BJ (cell line): ENCODE measurements at regions not wholly inside any gene's neighbourhood (a gene's known extent, or its start where the extent isn't known, plus 50 kb on each side); places are given as distances from the start of the nearest gene placed in this dataset.

Experiments used
- CTCF ChIA-PET: fragments of 350-600 bp; formaldehyde crosslinking; extraction: SDS; loops from one replicate; lab custom pipeline; 2021; ENCODE audit warnings: antibody characterized with exemption, inconsistent platforms; lab: Yijun Ruan, JAX
- POLR2A ChIA-PET: fragments of 300-600 bp; sonication (Branson Sonifier 250); formaldehyde crosslinking; extraction: SDS; loops from one replicate; lab custom pipeline; 2021; ENCODE audit warnings: antibody characterized with exemption; lab: Charles Lee
- DNase-seq: peaks from one replicate; pipeline ENCODE4 v3.0.0-alpha.2; 2011; ENCODE audit warnings: low read depth
- H3K27me3 ChIP-seq: 2 replicates; pipeline ENCODE4 v1.6.0; 2011; ENCODE audit warnings: low read length; ENCODE audit not compliant: control insufficient read depth, insufficient read depth
- H3K36me3 ChIP-seq: 2 replicates; pipeline ENCODE4 v1.5.1; 2011; ENCODE audit warnings: low read length; ENCODE audit not compliant: control insufficient read depth, insufficient read depth
- H3K4me3 ChIP-seq: 2 replicates; pipeline ENCODE4 v1.5.1; 2011; ENCODE audit warnings: low read depth, mild to moderate bottlenecking, control low read depth, low read length
- TF ChIP-seq, protein P1 (sequence below): IDR thresholded peaks from 2 replicates; pipeline ENCODE4 v1.5.1; 2011; ENCODE audit warnings: low read depth, mild to moderate bottlenecking, control low read depth, inconsistent platforms, low read length, moderate library complexity; ENCODE audit not compliant: insufficient read depth

DNA sequence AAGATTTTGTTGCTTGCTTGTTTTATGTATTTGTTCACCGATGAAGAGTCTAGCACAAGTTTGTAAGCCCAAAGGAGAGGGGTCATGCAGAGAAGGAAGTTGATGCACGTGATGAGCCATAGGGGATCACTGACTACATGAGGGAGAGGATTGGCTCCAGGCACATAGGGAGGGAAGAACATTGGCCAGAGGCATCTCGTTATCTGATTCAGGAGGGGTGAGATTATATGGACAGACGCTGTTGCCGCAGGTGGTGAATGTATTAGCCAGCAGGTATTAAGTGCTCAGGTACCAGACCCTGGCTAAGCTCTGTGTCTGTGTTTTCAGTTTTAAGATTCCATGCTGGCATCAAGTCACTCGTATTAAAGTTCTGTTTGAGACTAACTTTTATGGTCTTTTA lies 91.8 kb upstream of the CHST9 start:
- no peak overlapping the region for H3K4me3 ChIP-seq
- POLR2A ChIA-PET, result no interaction called here
- no peak for DNase-seq
- no peaks in the 10 kb centered on the region for H3K27me3 ChIP-seq
- CTCF ChIA-PET, result no interaction called here
- H3K36me3 ChIP-seq, result no peaks in the 10 kb centered on the region
- TF ChIP-seq, protein P1, sequence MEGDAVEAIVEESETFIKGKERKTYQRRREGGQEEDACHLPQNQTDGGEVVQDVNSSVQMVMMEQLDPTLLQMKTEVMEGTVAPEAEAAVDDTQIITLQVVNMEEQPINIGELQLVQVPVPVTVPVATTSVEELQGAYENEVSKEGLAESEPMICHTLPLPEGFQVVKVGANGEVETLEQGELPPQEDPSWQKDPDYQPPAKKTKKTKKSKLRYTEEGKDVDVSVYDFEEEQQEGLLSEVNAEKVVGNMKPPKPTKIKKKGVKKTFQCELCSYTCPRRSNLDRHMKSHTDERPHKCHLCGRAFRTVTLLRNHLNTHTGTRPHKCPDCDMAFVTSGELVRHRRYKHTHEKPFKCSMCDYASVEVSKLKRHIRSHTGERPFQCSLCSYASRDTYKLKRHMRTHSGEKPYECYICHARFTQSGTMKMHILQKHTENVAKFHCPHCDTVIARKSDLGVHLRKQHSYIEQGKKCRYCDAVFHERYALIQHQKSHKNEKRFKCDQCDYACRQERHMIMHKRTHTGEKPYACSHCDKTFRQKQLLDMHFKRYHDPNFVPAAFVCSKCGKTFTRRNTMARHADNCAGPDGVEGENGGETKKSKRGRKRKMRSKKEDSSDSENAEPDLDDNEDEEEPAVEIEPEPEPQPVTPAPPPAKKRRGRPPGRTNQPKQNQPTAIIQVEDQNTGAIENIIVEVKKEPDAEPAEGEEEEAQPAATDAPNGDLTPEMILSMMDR, result no peak

DNA sequence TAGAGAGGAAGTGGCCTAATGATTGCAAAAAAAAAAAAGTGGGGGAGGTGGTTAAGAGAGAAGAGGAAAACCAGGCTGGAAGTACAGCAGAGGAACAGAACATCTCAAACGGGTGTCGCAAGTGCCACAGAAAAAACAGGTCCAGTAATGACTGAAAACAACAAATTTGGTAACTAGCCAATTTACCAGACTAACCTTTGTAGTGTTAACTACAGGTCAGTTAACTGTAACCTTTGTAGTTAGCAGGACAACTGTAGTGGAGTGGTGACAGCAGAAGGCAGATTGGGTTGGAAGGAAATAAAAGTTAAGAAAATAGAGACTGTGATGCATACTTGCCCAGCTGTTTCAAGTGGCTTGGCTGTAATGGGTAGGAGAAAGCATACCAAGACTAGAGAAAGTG lies 91.4 kb upstream of the CHST9 start:
- Histone ChIP-seq H3K4me3 (no peak overlapping the region), H3K27me3 (no peaks in the 10 kb centered on the region), H3K36me3 (no peaks in the 10 kb centered on the region)
- ChIA-PET POLR2A (no interaction called here), CTCF (no interaction called here)
- TF ChIP-seq, protein P1, result no peak
- DNase-seq, result no peak

DNA sequence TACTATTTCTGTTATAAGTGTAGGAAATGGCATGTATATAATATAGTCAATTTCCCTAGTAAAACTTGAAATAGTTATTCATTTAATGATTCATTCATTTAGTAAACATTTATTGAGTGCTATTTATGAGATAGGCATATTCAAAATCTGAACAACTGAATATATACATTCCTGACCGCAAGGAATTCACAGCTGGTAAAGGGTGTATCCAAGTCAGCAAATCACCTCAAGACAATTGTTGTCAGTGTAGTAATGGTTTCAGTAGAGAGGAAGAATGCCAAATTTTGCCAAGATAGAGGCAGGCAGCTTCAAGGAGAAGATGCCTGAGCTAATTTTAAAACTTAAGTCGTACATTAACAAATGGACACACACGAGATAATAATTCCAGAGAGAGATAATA lies 89.8 kb upstream of the CHST9 start:
- Histone ChIP-seq H3K36me3 (no peaks in the 10 kb centered on the region), H3K4me3 (no peak overlapping the region), H3K27me3 (no peaks in the 10 kb centered on the region)
- DNase-seq, result no peak
- TF ChIP-seq, protein P1, result no peak
- ChIA-PET POLR2A (no interaction called here), CTCF (no interaction called here)

DNA sequence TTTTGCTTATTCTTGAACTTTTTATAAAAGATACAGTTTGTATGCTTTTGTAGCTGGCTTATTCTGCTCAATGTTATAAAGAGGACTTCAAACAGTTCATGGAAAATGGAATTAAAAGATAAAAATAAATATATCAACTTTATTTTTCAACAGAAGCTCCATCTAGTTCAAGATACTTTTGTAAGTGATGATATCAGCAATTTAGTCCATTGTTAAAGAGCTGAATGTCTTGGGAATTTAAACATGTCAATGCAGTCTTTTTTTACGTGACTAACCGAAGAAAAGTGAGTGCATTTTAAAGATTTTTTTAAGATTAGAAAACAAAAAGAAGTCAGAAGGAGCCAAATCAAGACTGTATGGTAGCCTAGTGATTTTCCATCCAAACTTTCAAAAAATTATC lies 85.4 kb upstream of the CHST9 start:
- Histone ChIP-seq H3K4me3 (no peak overlapping the region), H3K27me3 (no peaks in the 10 kb centered on the region), H3K36me3 (no peaks in the 10 kb centered on the region)
- CTCF ChIA-PET, result no interaction called here
- no peak for DNase-seq
- TF ChIP-seq, protein P1, result no peak
- POLR2A ChIA-PET, result no interaction called here

DNA sequence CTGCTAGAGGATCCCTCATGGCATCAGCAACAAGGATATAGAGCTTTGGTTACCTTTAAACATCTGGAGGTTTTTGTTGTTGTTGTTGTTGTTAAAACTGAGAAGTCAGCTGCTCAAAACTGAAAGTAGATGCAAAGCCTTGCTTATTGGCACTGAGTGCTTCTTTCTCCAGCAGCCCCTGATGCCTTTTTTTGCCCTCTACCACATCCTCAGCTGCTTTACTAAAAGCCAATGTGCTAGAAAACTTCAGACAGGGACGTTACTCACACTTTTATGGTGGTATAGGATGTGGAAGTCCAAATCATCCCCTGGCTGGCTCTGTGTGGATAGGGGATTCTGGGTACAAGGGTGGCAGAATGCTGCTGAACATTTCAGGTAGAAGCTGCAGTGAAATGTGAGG lies 78.3 kb upstream of the CHST9 start:
- TF ChIP-seq, protein P1, result no peak
- H3K27me3 ChIP-seq, result no peaks in the 10 kb centered on the region
- H3K36me3 ChIP-seq, result no peaks in the 10 kb centered on the region
- no peak overlapping the region for H3K4me3 ChIP-seq
- no peak for DNase-seq
- ChIA-PET CTCF (no interaction called here), POLR2A (no interaction called here)
